Neutrophil (primary cell): ENCODE measurements at regions not wholly inside any gene's neighbourhood (a gene's known extent, or its start where the extent isn't known, plus 50 kb on each side); places are given as distances from the start of the nearest gene placed in this dataset.

Experiments used
- H3K27ac ChIP-seq: fragments of 200-600 bp; sonication (generic); 2 replicates; pipeline ENCODE4 v1.5.1; 2016; ENCODE audit warnings: mild to moderate bottlenecking, moderate library complexity
- H3K27me3 ChIP-seq: fragments of 200-600 bp; sonication (generic); 2 replicates; pipeline ENCODE4 v1.6.0; 2016; ENCODE audit warnings: mild to moderate bottlenecking
- H3K36me3 ChIP-seq: fragments of 200-600 bp; sonication (generic); 2 replicates; pipeline ENCODE4 v1.5.1; 2017
- H3K4me1 ChIP-seq, 2 experiments: fragments of 200-600 bp in 1 of 2; sonication (generic) in 1 of 2; 1 replicate in 1 of 2; 2 replicates in 1 of 2; pipeline versions ENCODE4 v1.5.1 to v1.6.1; 2013 to 2016; ENCODE audit warnings: low read depth in 1 of 2, low read length in 1 of 2, mild to moderate bottlenecking in 1 of 2, moderate library complexity in 1 of 2; ENCODE audit not compliant: control insufficient read depth in 1 of 2, insufficient read depth in 1 of 2
- H3K4me3 ChIP-seq, 2 experiments: fragments of 200-600 bp in 1 of 2; sonication (generic) in 1 of 2; 1 replicate in 1 of 2; 2 replicates in 1 of 2; pipeline ENCODE4 v1.5.1; 2013 to 2016; ENCODE audit warnings: low read depth in 1 of 2, low read length in 1 of 2, mild to moderate bottlenecking in 1 of 2, moderate library complexity in 1 of 2
- H3K9me3 ChIP-seq: fragments of 200-600 bp; sonication (generic); 2 replicates; pipeline ENCODE4 v1.5.1; 2016
- CTCF ChIP-seq: fragments of 200-600 bp; sonication (generic); IDR thresholded peaks from 2 replicates; pipeline ENCODE4 v1.5.1; 2016; ENCODE audit warnings: antibody characterized with exemption

GRCh38 chr15:67999320-68000100, 54.6 kb upstream of the PIAS1 start:
- no peak overlapping the region for H3K4me3 ChIP-seq
- H3K9me3 ChIP-seq: no peaks in the 10 kb centered on the region
- H3K27ac ChIP-seq: no peak overlapping the region
- H3K4me1 ChIP-seq: no peaks in the 10 kb centered on the region
- no peak for TF ChIP-seq CTCF
- no peaks in the 10 kb centered on the region for H3K27me3 ChIP-seq
- no peaks in the 10 kb centered on the region for H3K36me3 ChIP-seq

GRCh38 chr15:68000754-68001153, 53.4 kb upstream of the PIAS1 start:
- Histone ChIP-seq H3K4me1 (no peaks in the 10 kb centered on the region), H3K9me3 (no peaks in the 10 kb centered on the region), H3K27ac (no peak overlapping the region), H3K4me3 (no peak overlapping the region), H3K36me3 (no peaks in the 10 kb centered on the region), H3K27me3 (no peaks in the 10 kb centered on the region)
- TF ChIP-seq CTCF: no peak

GRCh38 chr15:68001811-68002210, 52.3 kb upstream of the PIAS1 start:
- H3K4me1 ChIP-seq: no peaks in the 10 kb centered on the region
- no peak for TF ChIP-seq CTCF
- no peaks in the 10 kb centered on the region for H3K9me3 ChIP-seq
- H3K36me3 ChIP-seq: no peaks in the 10 kb centered on the region
- H3K27me3 ChIP-seq: no peaks in the 10 kb centered on the region
- no peak overlapping the region for H3K4me3 ChIP-seq
- no peak overlapping the region for H3K27ac ChIP-seq

DNA sequence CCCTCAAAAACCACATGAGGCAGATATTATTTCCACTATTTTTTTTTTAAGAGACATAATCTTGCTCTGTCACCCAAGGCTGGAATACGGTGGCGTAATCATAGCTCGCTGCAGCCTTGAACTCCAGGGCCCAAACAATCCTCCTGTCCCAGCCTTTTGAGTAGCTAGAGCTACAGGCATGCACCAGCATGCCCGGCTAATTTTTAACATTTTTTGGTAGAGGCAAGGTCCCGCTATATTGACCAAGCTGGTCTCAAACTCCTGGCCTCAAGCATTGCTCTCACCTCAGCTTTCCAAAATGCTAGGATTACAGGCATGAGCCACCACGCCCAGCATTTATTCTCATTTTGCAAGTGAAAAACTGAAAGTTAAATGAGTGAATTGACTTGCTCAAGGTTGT, 50.8 kb upstream of the PIAS1 start:
- no peaks in the 10 kb centered on the region for H3K4me1 ChIP-seq
- no peaks in the 10 kb centered on the region for H3K36me3 ChIP-seq
- H3K27ac ChIP-seq: no peak overlapping the region
- TF ChIP-seq CTCF: no peak
- H3K9me3 ChIP-seq: no peaks in the 10 kb centered on the region
- H3K27me3 ChIP-seq: no peaks in the 10 kb centered on the region
- H3K4me3 ChIP-seq: no peak overlapping the region
